GM19023 (cell line): ENCODE measurements at regions not wholly inside any gene's neighbourhood (a gene's known extent, or its start where the extent isn't known, plus 50 kb on each side); places are given as distances from the start of the nearest gene placed in this dataset.
"Not testable (repeated sequence)": the region's sequence is repeated elsewhere in the genome, so short reads cannot be mapped to it uniquely, and the experiment has no call there.

Experiments used
- ATAC-seq: cut with Tn5 transposase; IDR thresholded peaks from one replicate; pipeline ENCODE4 v1.9.1; 2021; ENCODE audit warnings: mild to moderate bottlenecking, moderate library complexity; ENCODE audit not compliant: unreplicated experiment

DNA sequence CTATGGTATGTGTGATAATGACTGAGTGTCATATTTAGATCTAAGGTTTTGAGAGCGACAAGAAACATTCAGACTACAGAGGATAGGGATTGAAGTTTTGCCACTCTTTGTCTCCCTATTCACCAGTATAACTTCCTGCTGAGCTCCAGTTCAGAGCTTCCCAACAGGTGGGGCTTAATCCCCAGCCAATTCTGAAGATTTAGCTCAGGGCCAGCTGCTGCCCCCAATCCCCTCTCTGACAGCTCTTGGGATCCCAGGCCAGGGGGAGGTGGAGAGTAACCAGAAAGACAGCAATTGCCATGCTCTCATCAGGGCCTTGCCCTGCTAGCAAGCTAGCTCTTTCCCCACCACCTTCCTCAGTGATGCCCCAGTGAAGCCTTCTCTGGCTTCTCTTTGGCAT lies 57.8 kb downstream of the TRIL start:
- ATAC-seq, result no peak

DNA sequence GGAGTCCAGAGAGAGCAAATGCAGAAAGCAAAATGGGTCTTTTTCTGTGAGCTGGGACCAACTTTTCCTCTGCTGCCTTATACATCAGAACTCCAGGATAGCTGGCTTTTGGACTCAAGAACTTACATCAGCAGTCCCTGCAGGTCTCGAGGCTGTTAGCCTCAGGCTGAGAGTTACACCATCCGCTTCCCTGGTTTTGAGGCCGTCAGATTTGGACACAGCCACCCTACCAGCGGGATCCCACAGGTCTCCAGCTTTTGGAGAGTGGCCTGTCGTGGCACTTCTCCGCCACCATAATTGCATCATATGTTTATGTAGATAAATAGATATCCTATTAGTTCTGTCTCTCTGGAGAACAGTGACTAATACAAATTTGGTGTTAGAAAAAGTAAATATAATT lies 64.2 kb downstream of the TRIL start:
- no peak for ATAC-seq

DNA sequence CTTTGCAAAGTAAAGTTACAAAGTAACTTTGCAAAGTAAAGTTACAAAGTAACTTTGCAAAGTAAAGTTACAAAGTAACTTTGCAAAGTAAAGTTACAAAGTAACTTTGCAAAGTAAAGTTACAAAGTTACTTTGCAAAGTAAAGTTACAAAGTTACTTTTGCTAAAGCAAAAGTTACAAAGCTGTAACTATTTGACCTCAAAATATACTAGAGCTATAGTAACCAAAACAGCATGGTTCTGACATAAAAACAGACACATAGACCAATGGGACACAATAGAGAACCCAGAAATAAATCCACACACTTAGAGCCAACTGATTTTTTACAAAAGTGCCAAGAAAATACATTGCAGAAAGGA lies 66.3 kb downstream of the TRIL start:
- not testable (repeated sequence) for ATAC-seq

DNA sequence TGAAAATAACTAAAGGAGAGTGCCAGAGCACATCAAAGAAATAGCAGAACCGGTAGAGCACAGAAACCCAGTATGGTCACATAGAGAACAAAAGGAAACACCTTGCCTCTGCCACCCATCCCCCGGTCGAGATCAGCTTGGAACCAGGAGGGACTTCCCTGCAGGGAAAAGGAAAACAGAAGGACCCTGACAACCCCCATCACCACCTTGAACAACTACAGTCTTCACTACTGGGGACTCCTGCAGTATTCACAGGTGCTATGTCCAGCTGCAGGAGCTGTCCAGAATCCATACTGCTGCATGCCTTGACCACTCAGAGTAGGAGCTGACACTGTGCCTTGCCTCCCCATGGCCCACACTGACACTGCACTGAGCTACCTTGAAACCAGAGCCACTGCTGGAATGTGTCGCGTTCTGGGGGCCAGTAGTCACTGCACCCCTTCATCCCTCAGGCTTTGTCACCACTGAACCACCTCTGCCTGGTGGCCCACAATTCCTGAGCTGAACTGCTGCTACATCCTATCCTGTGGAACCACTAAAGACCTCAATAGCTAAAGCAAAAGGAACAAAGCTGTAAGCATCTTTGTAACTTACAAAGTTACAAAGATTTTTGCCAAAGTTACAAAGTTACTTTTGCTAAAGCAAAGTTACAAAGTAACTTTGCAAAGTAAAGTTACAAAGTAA lies 66.8 kb downstream of the TRIL start:
- no peak for ATAC-seq

DNA sequence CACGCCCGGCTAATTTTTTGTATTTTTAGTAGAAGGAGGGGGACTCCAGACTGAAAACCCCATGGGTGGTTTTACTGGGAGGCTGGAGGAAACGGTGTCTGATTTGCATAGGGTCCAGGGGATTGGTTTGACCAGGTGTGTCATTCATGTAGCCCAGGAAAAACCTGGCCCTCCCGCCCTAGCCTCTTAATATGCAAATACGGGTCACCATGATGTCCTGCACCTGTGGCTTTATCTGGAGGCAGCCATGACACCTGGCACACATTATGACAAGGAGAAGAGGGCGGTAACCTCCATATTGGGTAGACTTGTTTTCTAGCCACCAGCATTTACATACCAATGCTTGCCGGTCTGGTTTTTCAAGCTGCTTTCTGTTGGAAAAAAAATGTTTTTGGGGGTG lies 68.0 kb downstream of the TRIL start:
- peak; percentile 55 for ATAC-seq

DNA sequence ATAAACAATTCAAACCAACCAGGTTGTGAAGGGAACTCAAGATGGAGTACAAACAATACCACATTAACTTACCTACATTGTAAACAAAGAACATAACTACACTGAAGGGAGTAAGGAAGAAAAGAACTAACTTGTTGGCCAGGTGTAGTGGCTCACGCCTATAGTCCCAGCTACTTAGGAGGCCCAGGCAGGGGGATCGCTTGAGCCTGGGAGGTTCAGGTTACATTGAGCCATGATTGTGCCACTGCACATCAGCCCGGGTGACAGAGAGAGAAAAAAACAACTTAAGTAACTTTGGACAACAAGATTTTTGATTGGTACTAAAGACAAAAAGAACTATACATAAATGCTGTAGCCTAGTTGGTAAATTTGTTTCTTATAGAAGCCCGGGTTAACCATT lies 68.8 kb downstream of the TRIL start:
- no peak for ATAC-seq

DNA sequence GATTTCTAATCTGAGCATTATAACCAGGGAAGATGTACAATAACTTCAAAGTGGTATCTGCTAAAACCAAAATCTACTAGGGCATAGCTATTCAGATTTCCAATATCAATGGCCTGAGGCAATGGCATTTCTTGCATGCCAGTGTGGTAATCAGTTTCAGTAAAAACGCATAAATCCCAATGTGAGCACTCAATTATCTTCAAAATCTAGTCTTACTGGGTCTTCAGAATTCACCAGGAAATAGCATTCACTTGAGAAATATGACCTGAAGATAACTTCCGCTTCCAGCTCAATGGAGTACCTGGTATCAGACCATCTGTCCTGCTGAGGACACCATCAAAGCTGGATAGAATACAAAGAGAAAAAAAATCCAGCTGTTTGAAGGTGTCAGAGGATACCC lies 72.4 kb downstream of the TRIL start:
- no peak for ATAC-seq

DNA sequence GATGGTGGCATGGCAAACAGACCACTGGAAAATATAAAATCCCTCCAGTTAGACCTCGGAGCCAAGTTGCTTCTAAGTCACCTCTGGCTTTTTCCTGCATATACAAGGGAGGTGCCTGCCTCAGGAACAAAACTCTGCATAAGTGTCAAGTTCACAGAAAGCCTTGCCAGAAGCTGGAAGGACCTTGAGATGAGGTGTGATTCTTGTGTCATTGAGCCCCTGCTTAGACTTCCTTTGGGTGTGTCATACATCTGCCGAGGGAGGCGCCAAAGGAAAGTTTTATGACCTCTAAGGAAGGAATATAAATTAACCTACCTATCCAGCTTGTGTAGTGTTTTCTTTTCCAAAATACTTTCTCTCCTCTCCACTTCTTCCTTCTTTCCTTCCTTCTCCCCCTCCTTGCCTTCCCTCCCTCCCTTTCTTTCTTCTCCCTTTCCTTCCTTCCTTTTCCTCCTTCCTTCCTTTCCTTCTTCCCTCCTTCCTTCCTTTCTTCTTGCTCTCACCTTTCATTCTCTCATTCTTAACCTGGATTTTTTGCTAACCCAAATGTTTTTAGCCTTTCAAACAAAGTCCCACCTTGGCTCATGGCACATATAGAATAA lies 75.2 kb downstream of the TRIL start:
- ATAC-seq, result no peak

DNA sequence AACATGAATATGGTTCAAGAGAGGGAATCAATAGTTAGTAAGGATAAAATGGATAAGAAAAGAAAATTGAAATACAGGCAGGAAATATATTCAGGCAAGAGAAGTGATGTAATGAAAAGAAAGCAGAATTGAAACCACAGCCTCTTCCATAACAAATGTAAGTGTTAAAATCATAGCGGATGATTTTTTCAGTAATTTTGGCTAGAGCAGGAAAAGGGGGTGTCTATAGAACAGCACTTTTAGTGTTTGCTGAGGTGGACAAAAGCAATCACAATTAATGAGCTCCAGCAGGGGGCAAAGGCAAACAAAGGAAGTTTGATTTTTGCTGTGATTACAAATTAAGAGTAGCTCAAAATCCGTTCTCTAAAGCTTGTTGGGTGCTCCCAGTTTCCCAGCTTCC lies 79.0 kb downstream of the TRIL start:
- ATAC-seq, result no peak

DNA sequence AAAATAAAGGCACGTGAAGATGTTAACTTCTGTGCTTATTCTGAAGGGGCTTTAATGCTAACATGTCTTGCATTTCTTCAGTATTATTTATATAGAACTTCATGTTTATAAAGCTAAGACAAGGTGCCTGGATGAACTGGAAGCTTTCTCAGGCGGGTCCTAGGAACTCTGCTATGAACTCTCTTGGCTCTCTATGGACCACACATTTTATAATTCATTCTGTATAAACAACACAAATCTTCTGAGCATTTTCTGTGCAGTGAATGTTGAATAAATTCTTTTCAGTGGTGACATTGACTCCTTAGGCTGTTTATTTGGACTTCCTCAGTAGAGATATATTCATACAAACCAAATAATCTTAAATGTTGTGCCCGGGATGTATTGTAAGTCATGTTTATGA lies 79.6 kb downstream of the TRIL start:
- no peak for ATAC-seq
